HG03439 (cell line): ENCODE measurements at regions not wholly inside any gene's neighbourhood (a gene's known extent, or its start where the extent isn't known, plus 50 kb on each side); places are given as distances from the start of the nearest gene placed in this dataset.
"Not testable (repeated sequence)": the region's sequence is repeated elsewhere in the genome, so short reads cannot be mapped to it uniquely, and the experiment has no call there.

Experiments
- ATAC-seq: cut with Tn5 transposase; IDR thresholded peaks from one replicate; pipeline ENCODE4 v1.9.1; 2021; ENCODE audit warnings: mild to moderate bottlenecking, moderate library complexity; ENCODE audit not compliant: unreplicated experiment

DNA sequence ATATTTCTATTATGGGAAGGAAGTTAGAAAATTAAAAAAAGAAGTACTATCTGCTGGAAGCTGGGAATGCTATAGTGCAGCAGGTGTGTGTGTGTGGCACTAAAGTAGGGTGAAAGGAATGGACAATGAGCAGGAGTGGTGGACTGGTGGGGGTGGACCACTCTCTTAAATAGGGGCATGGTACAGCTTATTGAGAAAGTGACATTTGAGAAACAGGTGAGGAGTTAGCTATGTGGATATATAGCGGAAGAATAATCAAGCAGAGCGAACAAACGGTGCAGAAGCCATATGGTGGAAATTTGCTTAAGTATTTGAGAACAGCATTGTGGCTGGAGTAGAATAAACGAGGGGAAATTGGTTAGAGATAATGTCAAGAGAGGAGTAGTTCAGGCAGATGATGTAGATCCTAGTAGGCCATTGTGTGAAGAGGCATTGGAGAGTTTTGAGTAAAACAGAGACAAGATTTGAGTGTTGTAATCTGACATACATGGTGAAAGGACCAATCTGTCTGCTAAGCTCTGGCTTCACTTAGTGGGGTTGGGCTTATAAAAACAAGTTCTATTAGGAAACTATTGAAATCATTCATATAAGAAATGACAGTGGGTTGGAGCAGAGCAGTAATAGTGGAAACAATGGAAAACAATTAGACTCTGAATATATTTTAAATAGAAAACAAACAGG, 149.2 kb upstream of the SYT10 start:
- ATAC-seq, result peak; percentile 19

- ATAC-seq, result no peak
Measured at GRCh38 chr12:33589576-33590114, 150.0 kb upstream of the SYT10 start.

DNA sequence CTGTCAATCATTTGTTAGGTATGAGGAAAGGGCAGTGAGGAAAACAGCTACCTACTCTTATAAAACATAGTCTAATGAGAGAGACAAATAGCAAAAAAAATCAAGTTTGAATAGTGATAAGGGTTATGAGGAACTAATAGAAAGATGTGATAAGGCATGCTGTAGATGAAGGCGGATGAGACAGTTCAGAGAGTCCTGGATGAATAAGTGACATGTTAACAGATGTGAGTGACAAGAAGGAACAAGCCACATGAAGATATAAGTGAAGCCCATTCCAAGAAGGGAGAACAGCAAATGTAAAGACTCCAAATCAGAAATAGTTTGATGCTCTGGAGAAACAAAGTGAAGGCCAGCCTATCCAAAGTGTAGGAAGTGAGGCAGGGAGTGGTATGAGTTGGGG, 154.1 kb upstream of the SYT10 start:
- ATAC-seq, result no peak

GRCh38 chr12:33596061-33596460, 156.4 kb upstream of the SYT10 start:
- ATAC-seq, result no peak

- ATAC-seq, result no peak
Measured at GRCh38 chr12:33596814-33597213, 157.2 kb upstream of the SYT10 start.

- no peak for ATAC-seq
Measured at GRCh38 chr12:33602515-33602914, 162.9 kb upstream of the SYT10 start.

DNA sequence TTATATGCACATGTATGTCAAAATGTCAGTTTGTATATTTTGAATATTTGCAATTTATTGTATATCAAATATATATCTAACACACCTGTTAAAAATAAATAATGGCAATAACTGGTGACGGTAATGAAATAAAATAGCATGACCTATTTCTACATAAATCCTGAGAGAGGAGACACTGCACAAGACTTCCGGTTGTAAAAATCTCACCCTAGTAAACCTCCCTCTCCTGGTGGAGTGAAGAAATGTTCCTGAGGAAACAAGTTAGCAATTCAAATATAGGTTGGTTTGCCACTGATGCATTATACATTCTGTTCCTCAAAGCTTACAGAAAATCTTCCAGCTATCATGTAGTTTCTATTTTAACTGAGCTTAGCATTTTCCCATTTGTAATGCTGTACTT, 166.1 kb upstream of the SYT10 start:
- ATAC-seq, result no peak

DNA sequence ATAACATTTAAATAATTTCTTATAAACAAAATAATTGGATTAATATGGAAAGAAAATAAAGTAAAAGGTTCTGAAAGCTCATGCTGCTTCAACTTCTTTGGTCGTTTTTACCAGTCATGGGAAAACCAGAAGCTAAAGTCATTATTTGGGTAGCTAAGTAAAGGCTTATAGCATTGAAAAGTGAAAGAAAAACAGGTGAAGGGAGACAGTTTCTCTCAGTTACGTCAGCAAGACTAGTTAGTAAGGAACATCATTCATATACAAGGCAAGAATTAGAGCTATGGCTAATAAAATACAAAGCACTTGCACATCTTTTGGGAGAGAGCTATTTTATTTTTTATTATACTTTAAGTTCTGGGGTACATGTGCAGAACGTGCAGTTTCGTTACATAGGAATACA, 170.3 kb upstream of the SYT10 start:
- no peak for ATAC-seq

GRCh38 chr12:33614630-33615029, 175.0 kb upstream of the SYT10 start:
- ATAC-seq, result no peak

GRCh38 chr12:33617218-33617617, 177.6 kb upstream of the SYT10 start:
- ATAC-seq, result no peak

- no peak for ATAC-seq
Measured at GRCh38 chr12:33628087-33628486, 188.5 kb upstream of the SYT10 start.

DNA sequence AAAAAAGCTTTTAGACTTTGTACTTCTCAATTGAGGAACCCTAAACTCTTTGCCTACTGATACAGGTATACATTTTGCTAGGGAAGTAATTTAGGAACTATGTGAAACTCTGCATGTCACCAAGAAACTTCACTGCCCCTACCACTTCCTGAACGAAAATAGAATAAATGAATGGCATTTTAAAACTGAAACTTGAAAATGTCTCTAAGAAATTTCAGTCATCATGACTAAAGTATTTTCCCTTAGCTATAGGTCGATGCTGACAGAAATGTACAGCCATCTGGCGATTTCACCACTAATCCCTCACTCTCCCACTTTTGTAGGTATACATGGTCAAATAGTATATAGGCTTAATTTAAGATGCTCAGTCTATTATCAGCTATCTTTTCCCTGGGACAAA, 194.9 kb upstream of the SYT10 start:
- no peak for ATAC-seq

- ATAC-seq, result not testable (repeated sequence)
Measured at GRCh38 chr12:33636930-33637329, 197.3 kb upstream of the SYT10 start.

GRCh38 chr12:33639975-33640374, 200.4 kb upstream of the SYT10 start:
- ATAC-seq, result no peak

- ATAC-seq, result no peak
Measured at GRCh38 chr12:33649992-33650391, 210.4 kb upstream of the SYT10 start.

DNA sequence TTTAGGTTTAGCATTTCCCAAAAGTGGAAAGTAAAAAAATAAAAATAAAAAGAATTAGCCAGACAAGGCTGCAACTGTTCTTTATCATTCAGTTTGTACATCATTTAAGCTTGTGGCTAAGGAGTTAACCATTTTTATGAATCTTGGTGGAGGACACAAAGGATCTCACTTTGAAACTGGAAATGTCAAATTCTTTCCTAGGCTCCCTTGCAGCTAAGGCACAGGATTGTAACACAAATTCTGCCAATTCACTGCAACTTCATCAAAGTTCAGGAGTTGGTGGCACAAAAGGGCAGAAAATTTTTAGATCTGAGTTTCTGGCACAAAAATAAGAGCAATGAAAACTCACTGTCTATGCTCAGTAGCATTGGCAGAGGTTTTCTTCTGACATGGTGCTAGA, 211.2 kb upstream of the SYT10 start:
- no peak for ATAC-seq

GRCh38 chr12:33653362-33653761, 213.7 kb upstream of the SYT10 start:
- ATAC-seq, result no peak

GRCh38 chr12:33654313-33654712, 214.7 kb upstream of the SYT10 start:
- no peak for ATAC-seq

- no peak for ATAC-seq
Measured at GRCh38 chr12:33663000-33663654, 223.5 kb upstream of the SYT10 start.

DNA sequence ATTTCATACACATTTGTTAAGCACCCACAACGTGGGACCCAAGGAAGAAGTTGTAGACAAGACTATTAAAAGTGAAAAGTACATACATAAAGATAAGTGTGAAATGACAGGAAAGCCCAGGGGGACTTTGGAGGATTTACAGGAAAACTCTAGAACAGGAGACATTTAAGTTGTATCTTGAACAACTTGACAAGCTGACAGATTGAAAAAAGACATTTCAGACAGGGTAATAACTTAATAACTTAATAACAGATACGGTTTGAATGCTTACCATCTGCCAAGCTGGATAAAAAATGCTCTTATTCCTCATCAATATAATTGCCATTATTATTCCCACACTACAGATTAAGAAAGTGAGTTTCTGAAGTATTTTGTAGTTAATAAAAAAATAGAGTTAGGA, 229.7 kb upstream of the SYT10 start:
- ATAC-seq, result no peak

- no peak for ATAC-seq
Measured at GRCh38 chr12:33670284-33670683, 230.7 kb upstream of the SYT10 start.

DNA sequence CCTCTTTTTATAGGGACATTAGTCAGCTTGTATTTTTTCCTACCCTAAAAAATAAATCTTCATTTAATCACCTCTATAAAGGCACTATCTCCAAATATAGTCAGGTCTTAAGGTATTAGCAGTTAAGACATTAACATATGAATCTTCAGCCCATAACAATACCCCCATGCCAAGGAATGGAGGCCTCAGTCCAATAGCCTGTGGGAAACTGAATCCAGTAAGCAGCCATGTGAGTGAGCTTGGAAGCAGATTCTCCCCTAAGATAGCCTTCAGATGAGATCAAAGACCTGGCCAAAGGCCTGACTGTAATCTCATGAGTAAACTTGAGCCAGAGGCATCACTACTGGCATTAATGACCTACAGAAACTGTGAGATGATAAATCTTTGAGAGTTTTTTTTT, 232.1 kb upstream of the SYT10 start:
- ATAC-seq, result no peak
